ENCODE measurements at regions not wholly inside any gene's neighbourhood (a gene's known extent, or its start where the extent isn't known, plus 50 kb on each side); places are given as distances from the start of the nearest gene placed in this dataset.
"Not testable (repeated sequence)": the region's sequence is repeated elsewhere in the genome, so short reads cannot be mapped to it uniquely, and the experiment has no call there.

DNA sequence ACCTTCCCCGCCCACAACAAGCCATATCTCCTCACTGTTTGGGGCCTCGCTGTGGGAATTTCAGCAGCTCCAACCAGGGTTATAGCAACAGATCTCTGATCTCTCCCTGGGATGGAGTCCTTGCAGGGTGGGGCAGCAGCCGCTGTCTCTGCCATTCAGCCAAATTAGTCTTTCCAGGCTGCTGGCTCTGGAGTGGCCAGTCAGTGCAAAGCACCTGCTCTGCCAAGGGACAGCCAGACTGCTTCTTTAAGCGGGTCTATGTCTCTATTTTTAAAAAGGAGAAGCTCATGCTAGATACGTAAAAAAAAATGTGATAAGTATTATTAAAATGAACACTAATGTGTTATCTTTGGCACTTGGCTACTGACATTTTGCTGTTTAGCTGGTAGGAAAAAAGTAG is 380.2 kb downstream of the CDH10 start:
- H3K36me3 Mint-ChIP-seq: no peaks in the 10 kb centered on the region
- CTCF ChIA-PET: no interaction called here
- POLR2A ChIA-PET: no interaction called here
- Histone ChIP-seq H3K27me3 (ENCODE audit: insufficient read depth, low read length, poor library complexity, severe bottlenecking) (no peaks in the 10 kb centered on the region), H3K27ac (ENCODE audit: low read depth, low read length) (no peak overlapping the region), H3K9me3 (ENCODE audit: low read length) (no peaks in the 10 kb centered on the region), H3K4me3 (ENCODE audit: low read length) (no peak overlapping the region), H3K36me3 (ENCODE audit: insufficient read depth, low read length) (no peaks in the 10 kb centered on the region), H3K4me1 (ENCODE audit: insufficient read depth, low read length) (no peaks in the 10 kb centered on the region)
- H3K4me3 Mint-ChIP-seq: no peak overlapping the region
- DNase-seq: no peak
- H3K27ac Mint-ChIP-seq: peak overlapping the region in 1 of 8 donors; percentile 17
- no peaks in the 10 kb centered on the region for H3K27me3 Mint-ChIP-seq
- H3K4me1 Mint-ChIP-seq: no peaks in the 10 kb centered on the region
- peaks cover 2 to 26% (median 7%) of the 10 kb centered on the region in 5 donors for H3K9me3 Mint-ChIP-seq

- Mint-ChIP-seq H3K27me3 (no peaks in the 10 kb centered on the region), H3K9me3 (peaks cover 2 to 28% (median 7%) of the 10 kb centered on the region in 5 donors), H3K4me1 (no peaks in the 10 kb centered on the region), H3K4me3 (no peak overlapping the region), H3K27ac (no peak overlapping the region), H3K36me3 (no peaks in the 10 kb centered on the region)
- no peaks in the 10 kb centered on the region for H3K9me3 ChIP-seq (ENCODE audit: low read length)
- ChIA-PET CTCF (no interaction called here), POLR2A (no interaction called here)
- H3K36me3 ChIP-seq (ENCODE audit: insufficient read depth, low read length): no peaks in the 10 kb centered on the region
- H3K4me3 ChIP-seq (ENCODE audit: low read length): no peak overlapping the region
- no peaks in the 10 kb centered on the region for H3K4me1 ChIP-seq (ENCODE audit: insufficient read depth, low read length)
- no peak overlapping the region for H3K27ac ChIP-seq (ENCODE audit: low read depth, low read length)
- no peak for DNase-seq
- no peaks in the 10 kb centered on the region for H3K27me3 ChIP-seq (ENCODE audit: insufficient read depth, low read length, poor library complexity, severe bottlenecking)
These were observed 379.5 kb downstream of the CDH10 start for GRCh38 chr5:24265306-24265705.

GRCh38 chr5:24268482-24269056 is 376.2 kb downstream of the CDH10 start:
- Histone ChIP-seq H3K9me3 (ENCODE audit: low read length) (no peaks in the 10 kb centered on the region), H3K27ac (ENCODE audit: low read depth, low read length) (no peak overlapping the region), H3K36me3 (ENCODE audit: insufficient read depth, low read length) (no peaks in the 10 kb centered on the region), H3K4me1 (ENCODE audit: insufficient read depth, low read length) (no peaks in the 10 kb centered on the region), H3K27me3 (ENCODE audit: insufficient read depth, low read length, poor library complexity, severe bottlenecking) (no peaks in the 10 kb centered on the region), H3K4me3 (ENCODE audit: low read length) (no peak overlapping the region)
- no peaks in the 10 kb centered on the region for H3K27me3 Mint-ChIP-seq
- H3K36me3 Mint-ChIP-seq: no peaks in the 10 kb centered on the region
- no peak overlapping the region for H3K27ac Mint-ChIP-seq
- peaks cover 2 to 24% (median 7%) of the 10 kb centered on the region in 5 donors for H3K9me3 Mint-ChIP-seq
- H3K4me3 Mint-ChIP-seq: peak overlapping the region in 3 of 7 donors; percentile 0 to 76 (median 1)
- DNase-seq: no peak
- ChIA-PET CTCF (no interaction called here), POLR2A (no interaction called here)
- H3K4me1 Mint-ChIP-seq: no peaks in the 10 kb centered on the region

- H3K27ac ChIP-seq (ENCODE audit: low read depth, low read length); CTCF ChIA-PET; POLR2A ChIA-PET; H3K36me3 ChIP-seq (ENCODE audit: insufficient read depth, low read length); H3K27me3 ChIP-seq (ENCODE audit: insufficient read depth, low read length, poor library complexity, severe bottlenecking); DNase-seq; H3K4me3 ChIP-seq (ENCODE audit: low read length); H3K4me1 Mint-ChIP-seq; H3K9me3 ChIP-seq (ENCODE audit: low read length); H3K27me3 Mint-ChIP-seq; H3K36me3 Mint-ChIP-seq; H3K4me1 ChIP-seq (ENCODE audit: insufficient read depth, low read length): not testable (repeated sequence)
- Mint-ChIP-seq H3K27ac (peak overlapping the region in 4 of 8 donors; percentile 15 to 86 (median 64)), H3K4me3 (peak overlapping the region in 4 of 7 donors; percentile 29 to 71 (median 40)), H3K9me3 (peaks cover 2 to 27% (median 11%) of the 10 kb centered on the region in 5 donors)
These were observed 373.1 kb downstream of the CDH10 start for GRCh38 chr5:24271702-24272118.

DNA sequence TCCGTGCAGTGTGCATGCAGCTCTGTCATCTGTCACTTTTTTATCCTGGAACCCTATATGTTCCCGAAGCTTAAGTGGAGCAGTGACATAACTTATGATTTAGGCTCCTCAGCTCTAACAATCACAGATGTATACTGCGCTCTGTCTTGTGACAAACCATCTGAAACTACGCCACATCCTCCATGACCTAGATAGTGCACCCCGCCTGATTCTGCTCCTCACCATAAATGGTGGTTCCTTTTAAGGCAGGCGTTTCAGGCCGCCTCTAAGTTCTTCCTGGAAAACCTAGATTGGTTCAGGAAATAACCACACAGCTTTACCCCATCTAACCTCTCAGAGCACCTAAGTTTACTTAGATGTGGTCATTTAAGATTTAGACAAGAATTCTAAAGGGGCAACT is 372.0 kb downstream of the CDH10 start:
- Mint-ChIP-seq H3K27me3 (no peaks in the 10 kb centered on the region), H3K9me3 (peaks cover 0 to 31% (median 8%) of the 10 kb centered on the region in 5 donors), H3K27ac (peak overlapping the region in 6 of 8 donors; percentile 21 to 89 (median 80)), H3K4me3 (peak overlapping the region in 5 of 7 donors; percentile 10 to 70 (median 58)), H3K36me3 (no peaks in the 10 kb centered on the region), H3K4me1 (no peaks in the 10 kb centered on the region)
- H3K36me3 ChIP-seq (ENCODE audit: insufficient read depth, low read length): no peaks in the 10 kb centered on the region
- POLR2A ChIA-PET: no interaction called here
- H3K4me3 ChIP-seq (ENCODE audit: low read length): no peak overlapping the region
- no peak overlapping the region for H3K27ac ChIP-seq (ENCODE audit: low read depth, low read length)
- H3K9me3 ChIP-seq (ENCODE audit: low read length): no peaks in the 10 kb centered on the region
- DNase-seq: peak in 1 of 5 donors; percentile 9
- CTCF ChIA-PET: no interaction called here
- no peaks in the 10 kb centered on the region for H3K27me3 ChIP-seq (ENCODE audit: insufficient read depth, low read length, poor library complexity, severe bottlenecking)
- no peaks in the 10 kb centered on the region for H3K4me1 ChIP-seq (ENCODE audit: insufficient read depth, low read length)

GRCh38 chr5:24280215-24280614 is 364.6 kb downstream of the CDH10 start:
- Histone ChIP-seq H3K9me3 (ENCODE audit: low read length) (no peaks in the 10 kb centered on the region), H3K4me3 (ENCODE audit: low read length) (no peak overlapping the region), H3K4me1 (ENCODE audit: insufficient read depth, low read length) (no peaks in the 10 kb centered on the region), H3K27ac (ENCODE audit: low read depth, low read length) (no peak overlapping the region), H3K36me3 (ENCODE audit: insufficient read depth, low read length) (no peaks in the 10 kb centered on the region), H3K27me3 (ENCODE audit: insufficient read depth, low read length, poor library complexity, severe bottlenecking) (no peaks in the 10 kb centered on the region)
- Mint-ChIP-seq H3K36me3 (peaks cover 0 to 2% (median 0%) of the 10 kb centered on the region in 3 donors), H3K27ac (no peak overlapping the region), H3K9me3 (peaks cover 4 to 22% (median 9%) of the 10 kb centered on the region in 5 donors), H3K27me3 (no peaks in the 10 kb centered on the region), H3K4me1 (no peaks in the 10 kb centered on the region), H3K4me3 (no peak overlapping the region)
- DNase-seq: no peak
- POLR2A ChIA-PET: no interaction called here
- CTCF ChIA-PET: no interaction called here

GRCh38 chr5:24281818-24282217 is 363.0 kb downstream of the CDH10 start:
- Histone ChIP-seq H3K27ac (ENCODE audit: low read depth, low read length) (no peak overlapping the region), H3K4me3 (ENCODE audit: low read length) (no peak overlapping the region), H3K4me1 (ENCODE audit: insufficient read depth, low read length) (no peaks in the 10 kb centered on the region), H3K36me3 (ENCODE audit: insufficient read depth, low read length) (no peaks in the 10 kb centered on the region), H3K9me3 (ENCODE audit: low read length) (no peaks in the 10 kb centered on the region), H3K27me3 (ENCODE audit: insufficient read depth, low read length, poor library complexity, severe bottlenecking) (no peaks in the 10 kb centered on the region)
- no peak for DNase-seq
- no peak overlapping the region for H3K4me3 Mint-ChIP-seq
- no peak overlapping the region for H3K27ac Mint-ChIP-seq
- peaks cover 4 to 24% (median 9%) of the 10 kb centered on the region in 5 donors for H3K9me3 Mint-ChIP-seq
- ChIA-PET POLR2A (no interaction called here), CTCF (no interaction called here)
- H3K4me1 Mint-ChIP-seq: no peaks in the 10 kb centered on the region
- no peaks in the 10 kb centered on the region for H3K27me3 Mint-ChIP-seq
- H3K36me3 Mint-ChIP-seq: peaks cover 0 to 2% (median 0%) of the 10 kb centered on the region in 3 donors

GRCh38 chr5:24289582-24290335 is 355.0 kb downstream of the CDH10 start:
- H3K27ac ChIP-seq (ENCODE audit: low read depth, low read length): no peak overlapping the region
- no peaks in the 10 kb centered on the region for H3K4me1 ChIP-seq (ENCODE audit: insufficient read depth, low read length)
- H3K36me3 ChIP-seq (ENCODE audit: insufficient read depth, low read length): no peaks in the 10 kb centered on the region
- no peak for DNase-seq
- Mint-ChIP-seq H3K36me3 (no peaks in the 10 kb centered on the region), H3K27ac (no peak overlapping the region), H3K9me3 (peaks cover 2 to 26% (median 7%) of the 10 kb centered on the region in 5 donors), H3K4me3 (no peak overlapping the region), H3K27me3 (no peaks in the 10 kb centered on the region), H3K4me1 (no peaks in the 10 kb centered on the region)
- ChIA-PET POLR2A (no interaction called here), CTCF (no interaction called here)
- no peak overlapping the region for H3K4me3 ChIP-seq (ENCODE audit: low read length)
- H3K27me3 ChIP-seq (ENCODE audit: insufficient read depth, low read length, poor library complexity, severe bottlenecking): no peaks in the 10 kb centered on the region
- H3K9me3 ChIP-seq (ENCODE audit: low read length): no peaks in the 10 kb centered on the region

All from CD8-positive, alpha-beta memory T cell (primary cell).